GM19438 (cell line): ENCODE measurements at regions not wholly inside any gene's neighbourhood (a gene's known extent, or its start where the extent isn't known, plus 50 kb on each side); places are given as distances from the start of the nearest gene placed in this dataset.

ENCODE experiments used
- ATAC-seq: cut with Tn5 transposase; IDR thresholded peaks from one replicate; pipeline ENCODE4 v1.9.1; 2021; ENCODE audit warnings: low read depth; ENCODE audit not compliant: unreplicated experiment

- no peak for ATAC-seq
These were observed 51.8 kb upstream of the RIPOR2 start for GRCh38 chr6:24987446-24988115.

GRCh38 chr6:24988562-24988961, 52.8 kb upstream of the RIPOR2 start:
- no peak for ATAC-seq

- ATAC-seq, result no peak
These were observed 54.6 kb upstream of the RIPOR2 start for GRCh38 chr6:24990236-24990845.

- ATAC-seq, result peak; percentile 3
These were observed 55.4 kb upstream of the RIPOR2 start for GRCh38 chr6:24990944-24991809.

- peak; percentile 80 for ATAC-seq
These were observed 56.2 kb upstream of the RIPOR2 start for GRCh38 chr6:24991810-24992467.

GRCh38 chr6:24994812-24995211, 59.1 kb upstream of the RIPOR2 start:
- ATAC-seq, result no peak

GRCh38 chr6:24995270-24995669, 59.5 kb upstream of the RIPOR2 start:
- ATAC-seq, result no peak

- ATAC-seq, result no peak
These were observed 60.6 kb upstream of the RIPOR2 start for GRCh38 chr6:24996269-24996836.

GRCh38 chr6:24997231-24997630, 61.5 kb upstream of the RIPOR2 start:
- ATAC-seq, result no peak

- ATAC-seq, result no peak
These were observed 62.1 kb upstream of the RIPOR2 start for GRCh38 chr6:24997905-24998304.

GRCh38 chr6:25002326-25003091, 66.7 kb upstream of the RIPOR2 start:
- ATAC-seq, result no peak

GRCh38 chr6:25004357-25004756, 68.6 kb upstream of the RIPOR2 start:
- ATAC-seq, result no peak

GRCh38 chr6:25005010-25005409, 69.2 kb upstream of the RIPOR2 start:
- ATAC-seq, result no peak

- no peak for ATAC-seq
These were observed 70.3 kb upstream of the RIPOR2 start for GRCh38 chr6:25006075-25006474.

GRCh38 chr6:25006565-25007001, 70.8 kb upstream of the RIPOR2 start:
- no peak for ATAC-seq

- ATAC-seq, result peak; percentile 52
These were observed 71.5 kb upstream of the RIPOR2 start for GRCh38 chr6:25007269-25007699.

- no peak for ATAC-seq
These were observed 73.1 kb upstream of the RIPOR2 start for GRCh38 chr6:25008707-25009392.

- ATAC-seq, result no peak
These were observed 73.6 kb upstream of the RIPOR2 start for GRCh38 chr6:25009393-25009710.

GRCh38 chr6:25010176-25010575, 74.4 kb upstream of the RIPOR2 start:
- no peak for ATAC-seq
